ENCODE measurements at regions not wholly inside any gene's neighbourhood (a gene's known extent, or its start where the extent isn't known, plus 50 kb on each side); places are given as distances from the start of the nearest gene placed in this dataset.

GRCh38 chr17:79272666-79273219 lies 198.1 kb downstream of the ENGASE start:
- TF ChIP-seq CTCF (IDR thresholded peaks at IDR 0.05) (no peak), POLR2A (IDR thresholded peaks at IDR 0.05) (no peak), EP300 (IDR thresholded peaks at IDR 0.05) (no peak)
